ENCODE measurements at regions not wholly inside any gene's neighbourhood (a gene's known extent, or its start where the extent isn't known, plus 50 kb on each side); places are given as distances from the start of the nearest gene placed in this dataset.

DNA sequence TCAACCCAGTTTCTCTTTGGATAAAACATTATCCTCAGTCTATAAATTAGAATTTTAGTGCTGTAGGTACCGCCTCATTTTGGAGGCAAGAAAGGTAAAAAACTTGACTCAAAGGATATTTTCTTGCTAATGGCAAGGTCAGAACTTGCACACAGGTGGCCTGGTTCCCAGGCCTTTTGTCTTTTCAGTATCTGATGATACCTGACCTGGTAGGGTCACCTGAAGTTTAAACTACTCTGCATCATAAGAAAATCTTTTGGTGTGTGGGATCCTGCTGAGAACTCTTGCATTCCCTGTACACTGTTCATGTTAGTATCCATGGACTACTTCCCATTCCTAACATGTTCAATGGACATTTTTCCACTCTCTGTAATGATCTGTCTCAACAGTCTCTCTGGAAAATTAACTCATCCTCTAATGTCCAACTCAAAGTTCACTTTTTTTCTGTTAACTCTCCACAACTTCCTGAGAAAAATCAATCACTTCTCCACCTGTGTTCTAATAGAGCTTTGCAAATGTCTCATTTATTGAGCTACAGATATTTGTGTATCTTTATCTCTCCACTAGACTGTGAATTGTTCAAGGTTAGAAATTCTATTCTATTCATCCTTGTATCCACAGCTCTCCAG lies 317.1 kb upstream of the SOX9 start:
- TF ChIP-seq EP300 (IDR thresholded peaks at IDR 0.05): no peak
- TF ChIP-seq, protein P1, sequence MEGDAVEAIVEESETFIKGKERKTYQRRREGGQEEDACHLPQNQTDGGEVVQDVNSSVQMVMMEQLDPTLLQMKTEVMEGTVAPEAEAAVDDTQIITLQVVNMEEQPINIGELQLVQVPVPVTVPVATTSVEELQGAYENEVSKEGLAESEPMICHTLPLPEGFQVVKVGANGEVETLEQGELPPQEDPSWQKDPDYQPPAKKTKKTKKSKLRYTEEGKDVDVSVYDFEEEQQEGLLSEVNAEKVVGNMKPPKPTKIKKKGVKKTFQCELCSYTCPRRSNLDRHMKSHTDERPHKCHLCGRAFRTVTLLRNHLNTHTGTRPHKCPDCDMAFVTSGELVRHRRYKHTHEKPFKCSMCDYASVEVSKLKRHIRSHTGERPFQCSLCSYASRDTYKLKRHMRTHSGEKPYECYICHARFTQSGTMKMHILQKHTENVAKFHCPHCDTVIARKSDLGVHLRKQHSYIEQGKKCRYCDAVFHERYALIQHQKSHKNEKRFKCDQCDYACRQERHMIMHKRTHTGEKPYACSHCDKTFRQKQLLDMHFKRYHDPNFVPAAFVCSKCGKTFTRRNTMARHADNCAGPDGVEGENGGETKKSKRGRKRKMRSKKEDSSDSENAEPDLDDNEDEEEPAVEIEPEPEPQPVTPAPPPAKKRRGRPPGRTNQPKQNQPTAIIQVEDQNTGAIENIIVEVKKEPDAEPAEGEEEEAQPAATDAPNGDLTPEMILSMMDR (IDR thresholded peaks at IDR 0.05): no peak

All from ovary (tissue), 3 donors.